Neural crest cell (in vitro differentiated cells): ENCODE measurements at regions not wholly inside any gene's neighbourhood (a gene's known extent, or its start where the extent isn't known, plus 50 kb on each side); places are given as distances from the start of the nearest gene placed in this dataset.

Experiments
- DNase-seq: peaks from one replicate; pipeline ENCODE4 v3.0.0; 2021; ENCODE audit warnings: low read depth, mixed read lengths, low spot score
- H3K27ac Mint-ChIP-seq: one replicate; pipeline ENCODE4 v1.8.0; 2021; ENCODE audit warnings: mild to moderate bottlenecking, mixed read lengths; ENCODE audit not compliant: unreplicated experiment
- H3K27me3 Mint-ChIP-seq: 2 replicates; pipeline ENCODE4 v1.8.0; 2021; ENCODE audit warnings: low read depth, mild to moderate bottlenecking, mixed read lengths
- H3K36me3 Mint-ChIP-seq: 2 replicates; pipeline ENCODE4 v1.8.0; 2021; ENCODE audit warnings: low read depth, mild to moderate bottlenecking, mixed read lengths
- H3K4me1 Mint-ChIP-seq: 2 replicates; pipeline ENCODE4 v1.8.0; 2021; ENCODE audit warnings: mixed read lengths
- H3K4me3 Mint-ChIP-seq: one replicate; pipeline ENCODE4 v1.8.0; 2021; ENCODE audit warnings: mild to moderate bottlenecking, mixed read lengths
- H3K9me3 Mint-ChIP-seq: 2 replicates; pipeline ENCODE4 v1.8.0; 2021; ENCODE audit warnings: mixed read lengths
- CTCF ChIP-seq: fragments of 200-600 bp; sonication (generic); conservative IDR thresholded peaks from 2 replicates; pipeline ENCODE4 v1.5.0; 2021; ENCODE audit warnings: antibody characterized with exemption, mild to moderate bottlenecking

- no peaks in the 10 kb centered on the region for H3K36me3 Mint-ChIP-seq
- no peak for TF ChIP-seq CTCF
- peaks cover 2% of the 10 kb centered on the region for H3K9me3 Mint-ChIP-seq
- no peak overlapping the region for H3K4me3 Mint-ChIP-seq
- no peak overlapping the region for H3K27ac Mint-ChIP-seq
- DNase-seq: no peak
- H3K27me3 Mint-ChIP-seq: no peaks in the 10 kb centered on the region
- H3K4me1 Mint-ChIP-seq: peaks cover 33% of the 10 kb centered on the region
These were observed 393.9 kb upstream of the ACVR2A start for GRCh38 chr2:147450661-147451510.

- DNase-seq: no peak
- peaks cover 3% of the 10 kb centered on the region for H3K9me3 Mint-ChIP-seq
- H3K4me1 Mint-ChIP-seq: peaks cover 33% of the 10 kb centered on the region
- TF ChIP-seq CTCF: no peak
- no peaks in the 10 kb centered on the region for H3K27me3 Mint-ChIP-seq
- H3K27ac Mint-ChIP-seq: peak overlapping the region; percentile 94
- H3K36me3 Mint-ChIP-seq: no peaks in the 10 kb centered on the region
- H3K4me3 Mint-ChIP-seq: peak overlapping the region; percentile 46
These were observed 395.4 kb upstream of the ACVR2A start for GRCh38 chr2:147449323-147449991.

GRCh38 chr2:147442816-147443215 is 402.0 kb upstream of the ACVR2A start:
- H3K4me1 Mint-ChIP-seq: peaks cover 9% of the 10 kb centered on the region
- no peaks in the 10 kb centered on the region for H3K27me3 Mint-ChIP-seq
- DNase-seq: no peak
- no peak overlapping the region for H3K27ac Mint-ChIP-seq
- H3K4me3 Mint-ChIP-seq: no peak overlapping the region
- no peak for TF ChIP-seq CTCF
- H3K9me3 Mint-ChIP-seq: peaks cover 11% of the 10 kb centered on the region
- no peaks in the 10 kb centered on the region for H3K36me3 Mint-ChIP-seq

- H3K27me3 Mint-ChIP-seq: no peaks in the 10 kb centered on the region
- TF ChIP-seq CTCF: no peak
- H3K4me1 Mint-ChIP-seq: peaks cover 9% of the 10 kb centered on the region
- no peaks in the 10 kb centered on the region for H3K36me3 Mint-ChIP-seq
- H3K27ac Mint-ChIP-seq: peak overlapping the region; percentile 28
- no peak for DNase-seq
- H3K9me3 Mint-ChIP-seq: peaks cover 12% of the 10 kb centered on the region
- no peak overlapping the region for H3K4me3 Mint-ChIP-seq
These were observed 403.6 kb upstream of the ACVR2A start for GRCh38 chr2:147441182-147441581.

- no peak for DNase-seq
- H3K4me3 Mint-ChIP-seq: no peak overlapping the region
- no peak for TF ChIP-seq CTCF
- H3K27ac Mint-ChIP-seq: peak overlapping the region; percentile 28
- no peaks in the 10 kb centered on the region for H3K36me3 Mint-ChIP-seq
- H3K4me1 Mint-ChIP-seq: peaks cover 9% of the 10 kb centered on the region
- H3K9me3 Mint-ChIP-seq: peaks cover 9% of the 10 kb centered on the region
- no peaks in the 10 kb centered on the region for H3K27me3 Mint-ChIP-seq
These were observed 404.1 kb upstream of the ACVR2A start for GRCh38 chr2:147440734-147441133.
